SU-DHL-6 (cell line): ENCODE measurements at regions not wholly inside any gene's neighbourhood (a gene's known extent, or its start where the extent isn't known, plus 50 kb on each side); places are given as distances from the start of the nearest gene placed in this dataset.

Experiments used
- H2AFZ ChIP-seq: fragments of 200-600 bp; sonication (generic); 2 replicates; pipeline ENCODE4 v1.6.1; 2014; ENCODE audit warnings: low read depth, mild to moderate bottlenecking, moderate library complexity, mixed read lengths, antibody characterized with exemption, low read length; ENCODE audit not compliant: severe bottlenecking
- H3F3A ChIP-seq: fragments of 200-600 bp; shearing (Covaris generic); 2 replicates; pipeline ENCODE4 v1.6.0; 2016; ENCODE audit warnings: antibody characterized with exemption, mild to moderate bottlenecking; ENCODE audit not compliant: insufficient read depth
- H3K27ac ChIP-seq: fragments of 200-600 bp; sonication (generic); 2 replicates; pipeline ENCODE4 v1.5.1; 2016; ENCODE audit warnings: low read depth, mild to moderate bottlenecking, low read length, moderate library complexity, mixed read lengths
- H3K27me3 ChIP-seq: fragments of 200-600 bp; sonication (generic), shearing (Covaris generic); 2 replicates; pipeline ENCODE4 v1.6.0; 2014; ENCODE audit warnings: mild to moderate bottlenecking, low read length
- H3K36me3 ChIP-seq: fragments of 200-600 bp; sonication (generic); 2 replicates; pipeline ENCODE4 v1.6.1; 2014; ENCODE audit warnings: mild to moderate bottlenecking, low read length, mixed read lengths
- H3K4me2 ChIP-seq: fragments of 300-600, 200-600 bp; shearing (Covaris generic), sonication (generic); 2 replicates; pipeline ENCODE4 v1.6.0; 2014; ENCODE audit warnings: low read length, low read depth, mild to moderate bottlenecking; ENCODE audit not compliant: poor library complexity, severe bottlenecking
- H3K4me3 ChIP-seq: fragments of 200-600 bp; sonication (generic); 2 replicates; pipeline ENCODE4 v1.5.1; 2014; ENCODE audit warnings: antibody characterized with exemption, low read length, mild to moderate bottlenecking, mixed read lengths; ENCODE audit not compliant: insufficient read depth, poor library complexity, severe bottlenecking
- H3K79me2 ChIP-seq: fragments of 200-600 bp; sonication (generic); 2 replicates; pipeline ENCODE4 v1.6.1; 2014; ENCODE audit warnings: mild to moderate bottlenecking, low read length, moderate library complexity; ENCODE audit not compliant: insufficient read depth
- H3K9ac ChIP-seq: fragments of 200-600 bp; sonication (generic); 2 replicates; pipeline ENCODE4 v1.7.0; 2014; ENCODE audit warnings: mild to moderate bottlenecking, low read length
- H3K9me2 ChIP-seq: fragments of 200-600 bp; sonication (generic); replicated peaks from 2 replicates; pipeline ENCODE4 v1.6.1; 2014; ENCODE audit warnings: low read length; ENCODE audit not compliant: insufficient read depth
- H3K9me3 ChIP-seq: fragments of 200-600 bp; sonication (generic); 2 replicates; pipeline ENCODE4 v1.6.1; 2014; ENCODE audit warnings: low read length, mixed read lengths; ENCODE audit not compliant: insufficient read depth
- H4K20me1 ChIP-seq: fragments of 200-600 bp; sonication (generic); 2 replicates; pipeline ENCODE4 v1.6.1; 2014; ENCODE audit warnings: low read depth, mild to moderate bottlenecking, antibody characterized with exemption, low read length, moderate library complexity, mixed read lengths
- EZH2phosphoT487 ChIP-seq: fragments of 200-600 bp; sonication (generic), shearing (Covaris generic); conservative IDR thresholded peaks from 2 replicates; pipeline ENCODE4 v1.6.1; 2018; ENCODE audit warnings: mild to moderate bottlenecking, antibody characterized with exemption, low read length, moderate library complexity, mixed read lengths
- TF ChIP-seq, protein P1 (sequence below): fragments of 200-600 bp; sonication (generic); IDR thresholded peaks from one replicate; pipeline ENCODE4 v1.5.1; 2017; ENCODE audit warnings: antibody characterized with exemption, mild to moderate bottlenecking, low read length, moderate library complexity; ENCODE audit not compliant: insufficient read depth, poor library complexity, severe bottlenecking

DNA sequence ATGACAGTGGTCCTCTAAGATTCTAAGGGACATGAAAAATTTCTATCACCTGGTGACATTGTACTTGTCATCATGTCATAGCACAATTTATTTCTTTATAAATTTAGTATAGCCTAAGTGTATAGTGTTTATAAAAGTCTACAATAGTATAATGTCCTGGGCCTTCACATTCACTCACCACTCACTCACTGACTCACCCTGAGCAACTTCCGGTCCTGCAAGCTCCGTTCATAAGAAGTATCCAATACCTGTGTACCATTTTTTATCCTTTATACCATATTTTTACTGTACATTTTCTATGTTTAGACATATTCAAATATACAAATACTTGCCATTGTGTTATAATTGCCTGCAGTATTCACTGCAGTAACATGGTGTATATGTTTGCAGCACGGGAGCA lies 72.8 kb upstream of the DSEL start:
- no peak for TF ChIP-seq EZH2phosphoT487
- TF ChIP-seq, protein P1, sequence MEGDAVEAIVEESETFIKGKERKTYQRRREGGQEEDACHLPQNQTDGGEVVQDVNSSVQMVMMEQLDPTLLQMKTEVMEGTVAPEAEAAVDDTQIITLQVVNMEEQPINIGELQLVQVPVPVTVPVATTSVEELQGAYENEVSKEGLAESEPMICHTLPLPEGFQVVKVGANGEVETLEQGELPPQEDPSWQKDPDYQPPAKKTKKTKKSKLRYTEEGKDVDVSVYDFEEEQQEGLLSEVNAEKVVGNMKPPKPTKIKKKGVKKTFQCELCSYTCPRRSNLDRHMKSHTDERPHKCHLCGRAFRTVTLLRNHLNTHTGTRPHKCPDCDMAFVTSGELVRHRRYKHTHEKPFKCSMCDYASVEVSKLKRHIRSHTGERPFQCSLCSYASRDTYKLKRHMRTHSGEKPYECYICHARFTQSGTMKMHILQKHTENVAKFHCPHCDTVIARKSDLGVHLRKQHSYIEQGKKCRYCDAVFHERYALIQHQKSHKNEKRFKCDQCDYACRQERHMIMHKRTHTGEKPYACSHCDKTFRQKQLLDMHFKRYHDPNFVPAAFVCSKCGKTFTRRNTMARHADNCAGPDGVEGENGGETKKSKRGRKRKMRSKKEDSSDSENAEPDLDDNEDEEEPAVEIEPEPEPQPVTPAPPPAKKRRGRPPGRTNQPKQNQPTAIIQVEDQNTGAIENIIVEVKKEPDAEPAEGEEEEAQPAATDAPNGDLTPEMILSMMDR = no peak
- no peaks in the 10 kb centered on the region for H4K20me1 ChIP-seq
- H3K9me2 ChIP-seq = no peaks in the 10 kb centered on the region
- H3K27me3 ChIP-seq = no peaks in the 10 kb centered on the region
- H3K9me3 ChIP-seq = peaks cover 4% of the 10 kb centered on the region; the same call in 1 of the 2 replicates
- no peak overlapping the region for H3K9ac ChIP-seq
- H3F3A ChIP-seq = no peaks in the 10 kb centered on the region
- H3K36me3 ChIP-seq = no peaks in the 10 kb centered on the region
- no peak overlapping the region for H3K4me3 ChIP-seq
- no peak overlapping the region for H3K4me2 ChIP-seq
- H3K79me2 ChIP-seq = no peaks in the 10 kb centered on the region
- no peak overlapping the region for H3K27ac ChIP-seq
- H2AFZ ChIP-seq = no peak overlapping the region

DNA sequence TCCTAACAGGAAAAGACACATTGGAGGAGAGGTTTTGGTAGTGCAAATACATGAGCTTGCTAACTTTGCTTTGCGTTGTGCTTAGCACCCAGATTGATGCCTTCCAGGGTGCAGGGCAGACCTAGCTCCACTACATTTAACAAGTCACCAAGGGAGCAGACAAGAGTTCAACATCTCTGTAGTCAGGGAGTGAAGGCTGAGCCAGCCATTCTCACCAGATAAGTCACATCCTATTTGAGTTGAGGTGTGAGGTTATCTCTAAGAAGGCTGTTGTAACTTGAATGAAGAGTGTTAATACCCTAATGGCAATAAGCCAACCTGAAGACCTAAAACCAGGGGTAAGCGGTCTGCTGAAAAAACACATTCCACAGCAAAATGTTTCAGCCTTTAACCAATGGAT lies 69.6 kb upstream of the DSEL start:
- Histone ChIP-seq H3K9me3 (peaks cover 4% of the 10 kb centered on the region; the same call in 1 of the 2 replicates), H3K36me3 (no peaks in the 10 kb centered on the region), H4K20me1 (no peaks in the 10 kb centered on the region), H3K9ac (no peak overlapping the region), H3K4me3 (no peak overlapping the region), H3K27ac (no peak overlapping the region), H3K79me2 (no peaks in the 10 kb centered on the region), H3K27me3 (no peaks in the 10 kb centered on the region), H3K4me2 (no peak overlapping the region), H3K9me2 (no peaks in the 10 kb centered on the region; the same call in 1 of the 2 replicates), H3F3A (no peaks in the 10 kb centered on the region), H2AFZ (no peak overlapping the region)
- TF ChIP-seq, protein P1 = no peak
- TF ChIP-seq EZH2phosphoT487 = no peak

DNA sequence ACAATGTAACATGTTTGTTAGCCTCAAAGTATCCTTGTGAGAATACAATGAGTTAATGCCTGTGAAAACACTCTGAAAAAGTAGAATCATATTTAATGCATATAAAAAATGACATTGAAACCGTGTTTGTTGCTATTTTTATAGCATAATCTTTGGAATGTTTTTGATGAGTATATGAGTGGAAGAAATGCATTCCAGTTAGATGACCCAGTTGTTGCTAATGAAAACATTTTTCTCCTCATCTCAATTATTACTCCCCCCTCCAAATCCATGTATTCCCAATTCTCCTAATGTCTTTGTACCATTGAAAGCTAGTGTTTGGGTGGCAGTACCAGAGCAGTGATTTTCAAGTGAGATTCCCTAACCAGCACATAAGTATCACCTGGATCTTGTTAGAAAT lies 67.1 kb upstream of the DSEL start:
- H4K20me1 ChIP-seq = no peaks in the 10 kb centered on the region
- no peak overlapping the region for H3K4me2 ChIP-seq
- H3K27me3 ChIP-seq = no peaks in the 10 kb centered on the region
- TF ChIP-seq EZH2phosphoT487 = no peak
- TF ChIP-seq, protein P1 = no peak
- no peak overlapping the region for H3K27ac ChIP-seq
- no peaks in the 10 kb centered on the region for H3K36me3 ChIP-seq
- H2AFZ ChIP-seq = no peak overlapping the region
- peaks cover 4% of the 10 kb centered on the region; the same call in 1 of the 2 replicates for H3K9me3 ChIP-seq
- H3K9me2 ChIP-seq = no peaks in the 10 kb centered on the region; the same call in 1 of the 2 replicates
- H3K9ac ChIP-seq = no peak overlapping the region
- no peak overlapping the region for H3K4me3 ChIP-seq
- no peaks in the 10 kb centered on the region for H3K79me2 ChIP-seq
- no peaks in the 10 kb centered on the region for H3F3A ChIP-seq
